ENCODE measurements at regions not wholly inside any gene's neighbourhood (a gene's known extent, or its start where the extent isn't known, plus 50 kb on each side); places are given as distances from the start of the nearest gene placed in this dataset.
"Not testable (repeated sequence)": the region's sequence is repeated elsewhere in the genome, so short reads cannot be mapped to it uniquely, and the experiment has no call there.

GRCh38 chr22:35175392-35175791, 81.9 kb upstream of the HMGXB4 start:
- Histone ChIP-seq H3K27me3 (replicated peaks) (no peaks in the 10 kb centered on the region), H3K27ac (no peak overlapping the region), H3K36me3 (replicated peaks) (no peaks in the 10 kb centered on the region), H3K4me3 (ENCODE audit: low read depth, low read length) (no peak overlapping the region)
- in situ Hi-C loops (cut with HindIII; ENCODE audit: low pct_ligation_motif_present, low sequenced_read_pairs), result no loop called here
- no peak for DNase-seq
- no peak for TF ChIP-seq CTCF (IDR thresholded peaks at IDR 0.05; ENCODE audit: low read depth, low read length, missing control alignments)

GRCh38 chr22:35177811-35178210, 79.5 kb upstream of the HMGXB4 start:
- no peaks in the 10 kb centered on the region for H3K27me3 ChIP-seq (replicated peaks)
- no peak overlapping the region for H3K4me3 ChIP-seq (ENCODE audit: low read depth, low read length)
- TF ChIP-seq CTCF (IDR thresholded peaks at IDR 0.05; ENCODE audit: low read depth, low read length, missing control alignments), result no peak
- DNase-seq, result no peak
- no peaks in the 10 kb centered on the region for H3K36me3 ChIP-seq (replicated peaks)
- in situ Hi-C loops (cut with HindIII; ENCODE audit: low pct_ligation_motif_present, low sequenced_read_pairs), result no loop called here
- no peak overlapping the region for H3K27ac ChIP-seq

GRCh38 chr22:35178446-35178845, 78.8 kb upstream of the HMGXB4 start:
- no peaks in the 10 kb centered on the region for H3K27me3 ChIP-seq (replicated peaks)
- in situ Hi-C loops (cut with HindIII; ENCODE audit: low pct_ligation_motif_present, low sequenced_read_pairs), result no loop called here
- H3K27ac ChIP-seq, result no peak overlapping the region
- no peak for TF ChIP-seq CTCF (IDR thresholded peaks at IDR 0.05; ENCODE audit: low read depth, low read length, missing control alignments)
- no peak overlapping the region for H3K4me3 ChIP-seq (ENCODE audit: low read depth, low read length)
- DNase-seq, result no peak
- H3K36me3 ChIP-seq (replicated peaks), result no peaks in the 10 kb centered on the region

GRCh38 chr22:35183917-35184316, 73.4 kb upstream of the HMGXB4 start:
- no peak for DNase-seq
- TF ChIP-seq CTCF (IDR thresholded peaks at IDR 0.05; ENCODE audit: low read depth, low read length, missing control alignments), result no peak
- H3K4me3 ChIP-seq (ENCODE audit: low read depth, low read length), result no peak overlapping the region
- H3K27me3 ChIP-seq (replicated peaks), result no peaks in the 10 kb centered on the region
- H3K36me3 ChIP-seq (replicated peaks), result no peaks in the 10 kb centered on the region
- no peak overlapping the region for H3K27ac ChIP-seq
- in situ Hi-C loops (cut with HindIII; ENCODE audit: low pct_ligation_motif_present, low sequenced_read_pairs), result no loop called here

GRCh38 chr22:35186492-35186891, 70.8 kb upstream of the HMGXB4 start:
- in situ Hi-C loops (cut with HindIII; ENCODE audit: low pct_ligation_motif_present, low sequenced_read_pairs), result no loop called here
- no peaks in the 10 kb centered on the region for H3K36me3 ChIP-seq (replicated peaks)
- H3K4me3 ChIP-seq (ENCODE audit: low read depth, low read length), result no peak overlapping the region
- no peak for DNase-seq
- H3K27me3 ChIP-seq (replicated peaks), result no peaks in the 10 kb centered on the region
- TF ChIP-seq CTCF (IDR thresholded peaks at IDR 0.05; ENCODE audit: low read depth, low read length, missing control alignments), result no peak
- no peak overlapping the region for H3K27ac ChIP-seq

GRCh38 chr22:35188930-35189329, 68.4 kb upstream of the HMGXB4 start:
- H3K4me3 ChIP-seq (ENCODE audit: low read depth, low read length); H3K27ac ChIP-seq; H3K36me3 ChIP-seq (replicated peaks); H3K27me3 ChIP-seq (replicated peaks); DNase-seq; in situ Hi-C loops (cut with HindIII; ENCODE audit: low pct_ligation_motif_present, low sequenced_read_pairs): not testable (repeated sequence)

All from brain microvascular endothelial cell (primary cell).